Stimulated activated CD8-positive, alpha-beta memory T cell treated with anti-CD3 and anti-CD28 coated beads, Interleukin-4, amount 100 ng/mL, for 1 hour (primary cell): ENCODE measurements at regions not wholly inside any gene's neighbourhood (a gene's known extent, or its start where the extent isn't known, plus 50 kb on each side); places are given as distances from the start of the nearest gene placed in this dataset.

Experiments
- DNase-seq, 2 donors: peaks; one replicate each; pipeline ENCODE4 v3.0.0-alpha.2; 2020; ENCODE audit warnings: low read depth in 2 of 2, low spot score in 1 of 2

DNA sequence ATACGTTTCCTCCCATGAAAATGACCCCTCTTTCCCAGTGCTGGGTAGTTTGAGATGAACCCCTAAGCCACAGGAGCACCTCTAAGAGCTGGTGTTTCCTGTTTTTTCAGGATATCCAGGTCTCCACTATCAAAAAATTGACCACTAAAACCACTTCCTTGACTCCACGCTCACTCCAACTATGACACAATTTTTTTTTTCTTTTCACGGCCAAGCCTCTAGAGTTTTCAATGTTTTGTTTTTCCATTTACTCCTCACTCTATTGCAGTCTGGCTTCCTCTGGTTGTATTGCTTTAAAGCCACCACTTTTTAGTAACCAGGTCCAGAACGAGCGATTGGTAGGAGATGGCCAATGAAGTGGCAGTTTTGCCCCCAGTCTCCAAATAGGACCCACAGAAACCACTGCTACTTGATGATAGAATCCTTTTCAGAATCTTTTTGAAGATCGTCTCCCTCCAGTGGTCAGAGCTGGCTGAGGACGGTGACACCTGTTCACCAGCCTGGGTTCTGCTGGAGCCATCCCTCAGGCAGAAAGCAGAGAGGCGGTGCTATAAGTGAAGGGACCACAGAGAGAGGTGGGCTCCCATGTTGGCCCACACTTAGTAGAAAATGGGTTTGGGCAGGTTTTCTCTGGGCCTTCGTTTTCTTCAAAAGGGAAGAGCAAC lies 454.4 kb downstream of the VRK1 start:
- DNase-seq = no peak

DNA sequence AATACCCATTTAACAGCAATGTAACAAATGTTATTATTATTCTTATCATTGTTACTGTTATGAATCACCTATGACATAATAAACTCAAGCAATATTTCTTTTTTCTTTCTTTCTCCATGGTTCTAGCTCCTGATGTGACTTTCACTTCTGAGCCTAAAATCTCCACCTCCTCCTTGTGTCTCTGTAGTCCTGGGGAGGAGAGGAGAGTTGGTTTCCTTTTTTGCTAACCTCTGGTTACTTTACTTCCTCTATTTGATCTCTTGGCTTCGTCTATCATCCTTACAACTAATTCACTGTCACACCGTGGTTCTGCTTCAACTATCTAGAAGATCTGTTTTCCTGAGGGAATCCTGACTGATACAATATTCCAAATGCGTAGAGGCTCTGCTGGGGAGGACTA lies 456.6 kb downstream of the VRK1 start:
- no peak for DNase-seq

DNA sequence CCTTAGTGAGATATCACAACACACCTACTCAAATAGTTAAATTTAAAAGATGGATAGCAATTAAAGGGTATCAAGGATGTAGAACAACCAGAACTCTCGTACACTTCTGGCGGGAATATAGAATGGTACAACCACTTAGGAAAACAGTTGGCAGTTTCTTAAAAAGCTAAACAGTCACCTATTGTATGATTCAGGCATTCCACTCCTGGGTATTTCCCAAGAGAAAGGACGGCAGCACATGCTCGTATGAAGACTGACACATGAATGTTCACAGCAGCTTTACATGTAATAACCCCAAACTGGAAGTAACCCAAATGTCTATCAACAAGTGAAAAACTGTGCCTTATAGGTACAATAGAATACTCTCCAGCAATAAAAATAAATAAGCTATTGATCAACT lies 465.2 kb downstream of the VRK1 start:
- DNase-seq = no peak

DNA sequence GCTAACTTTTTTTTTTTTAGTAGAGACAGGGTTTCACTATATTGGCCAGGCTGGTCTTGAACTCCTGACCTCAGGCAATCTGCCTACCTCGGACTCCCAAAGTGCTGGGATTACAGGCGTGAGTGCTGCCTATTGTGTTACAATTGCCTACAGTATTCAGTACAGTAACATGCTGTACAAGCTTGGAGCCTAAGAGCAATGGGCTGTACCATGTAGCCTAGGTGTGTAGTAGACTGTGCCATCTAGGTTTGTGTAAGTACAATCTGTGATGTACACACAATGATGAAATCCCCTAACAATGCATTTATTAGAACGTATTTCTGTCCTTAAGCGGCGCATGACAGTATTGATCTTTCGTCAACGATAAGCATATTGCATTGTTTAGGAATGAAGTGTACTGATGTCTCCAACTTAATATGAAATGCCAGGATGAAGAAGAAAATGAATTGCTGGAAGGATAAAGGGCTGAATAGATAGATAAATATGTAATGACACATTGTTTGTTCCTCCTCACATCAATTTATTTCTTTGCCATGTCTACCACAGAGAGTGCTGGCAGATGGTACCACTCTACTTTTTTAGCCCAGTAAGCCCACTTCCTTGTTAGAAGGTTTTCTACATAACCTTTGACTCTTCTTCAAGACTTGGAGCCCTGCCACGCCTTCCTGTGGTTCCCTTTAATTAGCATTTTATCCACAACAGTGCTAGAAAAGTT lies 467.5 kb downstream of the VRK1 start:
- no peak for DNase-seq

DNA sequence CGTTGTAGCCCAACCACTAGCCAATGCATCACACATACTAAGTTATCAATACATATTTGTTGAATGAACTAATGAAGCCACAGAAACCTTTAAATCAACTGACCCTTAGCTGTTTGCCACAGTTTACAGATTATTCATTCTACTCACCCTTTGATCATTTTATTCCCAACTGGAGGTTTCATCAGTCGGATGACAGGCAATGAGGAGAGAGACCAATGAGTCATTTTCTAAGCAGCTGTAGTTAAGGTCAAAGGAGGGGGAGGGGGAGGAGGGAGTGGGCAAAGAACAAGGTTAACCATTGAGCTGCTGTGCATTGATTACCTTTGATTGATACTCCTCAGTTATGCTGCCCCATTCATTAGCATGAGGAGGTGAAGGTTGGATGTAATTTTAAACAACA lies 469.5 kb downstream of the VRK1 start:
- DNase-seq = no peak

DNA sequence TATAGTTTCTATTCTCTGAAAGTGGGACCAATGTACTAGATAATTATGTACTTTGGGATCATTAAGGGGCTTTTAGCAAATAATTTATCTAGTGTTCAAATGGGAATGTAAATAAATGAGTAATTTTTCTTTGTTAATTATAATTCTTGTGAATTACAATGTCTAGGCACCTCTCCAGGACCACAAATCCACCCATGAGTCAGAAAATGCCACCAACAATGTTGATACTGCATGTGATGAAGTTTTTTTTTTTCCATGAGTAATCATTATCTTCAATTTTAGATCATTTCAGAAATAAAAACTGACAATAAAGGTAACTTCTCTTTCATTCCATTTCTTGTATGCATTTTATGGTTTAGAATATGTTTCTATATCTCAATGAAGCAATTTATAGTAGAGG lies 470.3 kb downstream of the VRK1 start:
- DNase-seq = no peak

DNA sequence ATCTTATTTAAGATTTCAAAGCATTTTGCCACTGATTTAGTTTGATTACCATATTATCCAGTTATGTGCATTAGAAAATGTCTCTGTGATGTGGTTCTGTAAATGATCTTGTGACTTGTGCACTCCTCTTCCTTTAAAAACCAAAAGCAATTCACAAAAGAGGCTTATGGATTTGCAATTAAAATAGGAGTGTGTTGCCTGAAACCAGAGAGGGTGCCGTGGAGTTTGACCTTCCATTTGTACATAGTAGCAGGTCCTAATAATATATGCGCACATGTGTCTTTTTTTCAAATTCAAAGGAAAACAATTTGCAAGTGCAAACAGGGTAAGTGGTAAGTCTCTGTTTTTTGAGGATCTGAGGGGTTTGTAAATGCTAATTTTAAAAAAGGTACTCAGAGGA lies 470.9 kb downstream of the VRK1 start:
- no peak for DNase-seq

DNA sequence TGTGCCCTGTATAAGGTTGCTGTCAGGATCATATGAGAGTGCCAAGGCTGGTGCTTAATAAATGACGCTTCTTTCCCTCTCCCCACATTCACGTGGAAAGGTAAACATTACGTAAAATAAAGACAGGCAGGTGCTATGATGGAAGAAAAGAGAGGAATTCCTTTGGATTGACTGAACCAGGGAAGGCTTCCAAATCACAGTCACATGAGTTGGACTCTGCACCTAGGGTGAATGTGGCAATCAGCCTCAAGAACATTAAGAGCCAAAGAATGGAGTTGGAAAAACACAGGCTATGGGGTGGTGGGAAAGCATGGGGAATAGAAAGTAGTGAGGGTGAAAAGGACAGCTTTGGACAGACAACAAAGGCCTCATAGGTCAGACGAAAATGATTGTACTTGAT lies 473.1 kb downstream of the VRK1 start:
- DNase-seq = no peak

DNA sequence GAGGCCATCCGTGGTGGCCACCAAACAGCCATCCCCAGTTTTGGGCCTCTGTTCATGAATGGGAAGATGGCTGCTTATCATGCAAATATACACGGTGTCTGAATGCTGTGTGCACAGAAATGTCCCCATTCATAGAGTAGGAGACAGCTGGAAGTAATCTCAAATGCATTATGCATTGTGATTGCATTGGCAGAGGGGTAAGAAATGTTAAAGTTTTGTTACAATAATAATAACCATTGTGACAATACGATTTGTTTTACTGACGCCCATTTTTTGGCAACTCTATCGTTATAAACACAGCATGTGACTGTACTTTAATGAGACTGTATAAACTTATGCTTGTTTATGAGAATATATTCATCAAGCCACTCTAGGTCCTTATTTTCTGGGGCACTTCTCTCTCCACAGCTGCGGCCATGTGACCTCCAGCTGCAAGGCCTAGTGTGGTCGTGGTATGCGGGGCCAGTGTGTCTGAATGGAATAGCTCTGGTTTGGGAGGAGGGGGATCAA lies 474.3 kb downstream of the VRK1 start:
- DNase-seq = no peak

DNA sequence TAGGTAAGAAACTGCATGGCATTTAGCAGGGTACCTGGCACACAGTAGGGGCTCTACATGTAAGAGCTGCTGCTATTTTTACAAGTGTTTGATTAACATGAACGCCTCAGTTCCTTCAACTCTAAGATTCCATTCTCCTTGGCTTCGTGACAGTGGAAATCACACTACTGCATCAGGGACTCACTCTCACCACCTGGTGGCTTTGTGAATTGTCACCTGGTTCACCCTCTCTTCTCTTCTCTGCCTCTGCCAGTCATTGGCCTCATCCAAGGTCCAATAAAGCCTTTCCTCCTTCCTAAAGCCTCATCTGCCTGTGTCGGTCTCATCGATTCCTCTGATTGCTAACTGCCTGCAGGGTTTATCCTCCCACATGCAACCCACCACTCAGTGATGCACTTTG lies 476.4 kb downstream of the VRK1 start:
- DNase-seq = no peak

DNA sequence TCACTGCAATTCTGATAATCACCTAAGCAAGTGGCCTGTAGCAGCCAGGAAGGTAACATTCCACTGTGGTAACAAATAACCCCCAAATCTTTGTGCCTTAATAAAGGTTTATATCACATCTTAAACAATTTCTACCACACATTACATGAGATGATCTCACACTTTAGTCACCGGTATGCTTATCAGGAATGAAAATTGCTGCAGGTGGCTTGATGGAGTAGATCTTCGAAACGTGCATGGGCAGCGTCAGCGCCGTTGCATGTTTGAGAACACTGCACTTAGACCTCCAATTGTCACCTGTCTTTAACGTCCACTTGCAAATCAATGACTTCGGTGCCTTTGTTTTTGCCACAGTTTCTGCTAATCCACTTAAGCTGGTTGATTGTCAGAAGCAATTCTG lies 477.4 kb downstream of the VRK1 start:
- no peak for DNase-seq

DNA sequence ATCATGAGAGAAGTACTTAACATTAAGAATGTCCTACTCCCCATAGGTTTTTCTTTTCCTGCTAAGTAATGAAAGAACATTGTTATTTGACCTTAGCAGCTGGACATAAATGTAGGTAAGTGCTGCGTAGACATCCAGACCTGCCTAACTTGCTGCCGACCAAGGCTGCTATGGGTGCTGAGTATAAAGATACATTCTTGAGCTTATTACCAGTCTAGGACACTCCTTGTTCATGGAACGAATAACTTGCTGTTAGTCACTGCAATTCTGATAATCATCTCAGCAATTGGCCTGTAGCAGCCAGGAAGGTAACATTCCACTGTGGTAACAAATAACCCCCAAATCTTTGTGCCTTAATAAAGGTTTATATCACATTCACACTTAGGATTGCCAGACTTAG lies 478.1 kb downstream of the VRK1 start:
- DNase-seq = no peak

DNA sequence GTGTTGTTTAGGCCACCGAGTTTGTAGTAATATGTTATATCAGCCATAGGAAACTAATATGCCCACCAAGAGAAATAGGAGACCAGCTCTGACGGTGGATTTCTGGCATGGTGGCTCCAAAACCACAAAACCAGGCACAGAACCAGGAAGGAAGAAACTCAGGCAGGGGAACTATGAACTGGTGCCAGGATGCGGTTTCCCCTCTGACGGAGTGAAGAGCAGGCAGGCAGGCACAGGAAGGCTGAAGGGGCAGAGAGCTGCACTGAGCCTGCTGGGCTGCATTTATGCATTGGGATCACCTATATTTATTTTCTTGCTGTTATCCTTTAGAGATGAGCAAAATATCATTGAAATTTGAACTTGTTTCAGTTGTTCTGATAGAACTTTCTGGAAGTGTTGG lies 479.4 kb downstream of the VRK1 start:
- no peak for DNase-seq

DNA sequence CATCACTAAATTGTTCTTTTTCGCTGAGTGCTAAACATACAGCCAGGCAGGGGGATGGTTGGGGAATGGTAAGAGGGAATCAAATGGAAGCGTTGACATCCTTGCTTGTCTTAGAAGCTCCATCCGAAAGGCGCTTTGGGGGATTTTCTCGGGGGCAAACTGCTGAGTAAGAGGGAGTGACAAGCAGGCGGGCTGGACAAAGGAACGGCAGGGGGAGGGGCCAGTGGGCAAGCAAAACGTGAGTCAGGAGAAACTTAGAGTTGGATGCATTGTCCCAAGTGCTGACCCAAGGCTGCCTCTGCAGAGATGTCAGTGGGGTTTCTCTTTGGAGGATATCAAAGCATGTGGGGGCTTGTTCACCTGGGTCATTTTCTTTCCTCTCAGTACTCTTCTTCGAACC lies 480.5 kb downstream of the VRK1 start:
- DNase-seq = no peak

DNA sequence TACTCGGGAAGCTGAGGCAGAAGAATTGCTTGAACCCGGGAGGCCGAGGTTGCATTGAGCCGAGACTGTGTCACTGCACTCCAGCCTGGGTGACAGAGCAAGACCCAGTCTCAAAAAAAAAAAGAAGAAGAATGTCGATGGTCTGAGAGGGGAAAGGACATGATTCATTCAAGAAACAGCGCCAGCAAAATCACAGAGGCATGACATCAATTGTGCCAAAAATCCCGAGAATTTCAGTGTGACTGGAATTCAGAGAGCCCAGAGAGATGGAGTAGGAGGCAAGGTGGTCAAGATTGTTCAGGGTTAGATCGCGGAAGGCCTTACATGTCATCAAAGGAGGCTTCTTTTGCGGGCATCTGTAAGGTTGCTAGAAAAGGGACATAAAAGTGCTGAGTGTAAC lies 483.3 kb downstream of the VRK1 start:
- no peak for DNase-seq

DNA sequence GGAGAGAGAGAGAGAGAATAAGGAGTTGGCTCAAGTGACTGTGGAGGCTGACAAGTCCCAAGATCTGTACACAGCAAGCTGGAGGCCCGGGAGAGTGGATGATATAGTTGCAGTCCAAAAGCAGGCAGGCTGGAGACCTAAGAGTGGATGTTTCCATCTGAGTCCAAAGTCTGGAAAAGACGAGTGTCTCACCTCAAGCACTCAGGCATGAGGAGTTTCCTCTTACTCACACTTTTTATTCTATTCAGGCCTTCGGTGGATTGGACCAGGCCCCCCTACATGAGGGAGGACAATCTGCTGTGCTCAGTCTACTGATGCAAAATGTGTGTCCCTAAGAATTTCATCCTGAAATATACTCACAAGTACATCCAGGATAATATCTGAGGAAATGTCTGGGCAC lies 484.6 kb downstream of the VRK1 start:
- no peak for DNase-seq

DNA sequence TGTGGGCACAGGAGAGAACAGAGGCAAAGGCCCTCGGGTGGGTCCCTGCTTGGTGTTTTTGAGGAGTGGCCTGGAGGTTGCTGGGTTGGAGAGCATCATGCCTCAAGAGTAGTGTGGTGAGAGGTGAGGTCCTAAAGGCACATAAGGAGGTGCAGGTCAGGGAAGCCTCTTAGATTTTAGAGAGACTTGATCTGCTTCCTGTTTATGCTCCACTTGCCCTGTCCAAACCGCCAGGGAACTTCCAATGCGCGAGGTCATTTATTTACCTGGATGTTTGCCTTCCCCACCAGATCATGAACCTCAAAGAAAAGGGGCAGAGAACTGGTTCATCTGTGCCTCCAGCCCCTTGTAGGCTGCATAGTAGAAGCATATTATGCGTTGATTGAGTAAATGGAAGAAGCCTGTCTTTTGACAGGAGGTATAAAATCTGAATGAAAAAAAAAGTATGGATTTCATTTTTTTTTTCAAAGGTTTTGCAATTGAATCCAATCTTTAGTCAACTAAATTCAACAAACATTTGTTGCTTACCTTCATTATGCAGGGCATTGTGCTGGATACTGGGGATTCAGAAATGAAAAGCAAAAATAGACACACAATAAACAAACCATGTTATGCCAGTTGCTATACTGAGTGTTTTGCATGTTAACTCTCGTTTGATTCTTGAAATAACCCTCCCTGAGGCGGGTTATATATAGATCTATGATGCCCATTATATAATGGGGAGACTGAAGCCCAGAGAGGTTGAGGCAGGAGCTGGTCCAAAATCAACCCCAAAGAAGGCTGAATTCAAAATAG lies 485.2 kb downstream of the VRK1 start:
- DNase-seq = no peak

DNA sequence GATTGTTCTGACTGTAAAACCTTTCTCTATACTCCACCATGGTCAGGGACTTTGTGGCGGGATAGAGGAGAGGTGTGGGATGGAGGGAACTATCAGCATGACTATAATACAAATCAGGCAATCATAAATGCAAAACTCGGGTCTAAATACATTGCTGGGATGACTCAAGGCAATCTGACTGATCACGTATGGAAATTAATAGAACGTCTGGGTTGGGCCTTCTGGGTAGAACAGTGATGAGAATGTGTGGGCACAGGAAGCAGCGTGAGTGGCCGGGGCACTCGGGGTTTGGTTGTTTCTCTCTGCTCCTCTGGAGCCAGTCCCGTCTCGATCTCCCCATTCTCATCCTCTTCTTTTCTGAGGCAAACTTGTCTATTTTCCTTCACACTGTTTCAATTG lies 485.8 kb downstream of the VRK1 start:
- DNase-seq = no peak

DNA sequence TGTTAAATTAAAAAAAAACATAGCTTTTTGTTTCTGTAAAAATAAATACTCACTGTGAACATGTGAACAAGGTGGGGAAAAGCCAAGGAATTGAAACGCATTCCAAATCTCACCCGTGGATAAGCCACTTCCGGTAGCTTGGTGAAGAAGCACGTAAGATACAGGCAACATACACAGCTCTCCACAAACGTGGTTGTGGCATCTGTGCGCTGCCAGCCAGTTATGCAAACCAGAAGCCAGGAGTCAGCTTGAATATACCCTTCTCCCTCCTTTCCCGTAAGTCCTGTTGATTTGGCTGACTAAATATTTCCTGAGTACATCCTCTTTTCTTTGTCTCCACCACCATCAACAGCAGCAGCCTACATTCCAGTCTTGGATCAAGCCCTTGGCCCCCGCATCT lies 486.2 kb downstream of the VRK1 start:
- no peak for DNase-seq

DNA sequence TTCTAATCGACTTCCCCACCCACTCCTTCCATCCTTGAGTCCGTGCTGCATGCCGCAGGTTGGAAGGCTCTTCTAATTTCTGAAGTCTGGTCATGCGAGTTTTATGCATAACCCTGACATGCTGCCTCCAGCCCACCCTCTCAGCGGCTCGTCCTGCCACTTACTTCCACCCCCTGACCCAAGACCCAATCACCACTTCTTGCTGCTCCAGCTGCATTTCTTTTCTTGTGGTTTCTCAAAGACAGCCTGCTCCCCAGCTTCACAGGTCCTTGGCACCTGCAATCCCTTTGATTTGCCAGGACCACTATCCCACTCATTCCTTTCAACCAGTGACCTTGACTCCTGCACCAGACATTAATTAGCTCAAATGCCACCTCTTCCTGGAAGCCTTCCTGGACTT lies 486.7 kb downstream of the VRK1 start:
- no peak for DNase-seq

DNA sequence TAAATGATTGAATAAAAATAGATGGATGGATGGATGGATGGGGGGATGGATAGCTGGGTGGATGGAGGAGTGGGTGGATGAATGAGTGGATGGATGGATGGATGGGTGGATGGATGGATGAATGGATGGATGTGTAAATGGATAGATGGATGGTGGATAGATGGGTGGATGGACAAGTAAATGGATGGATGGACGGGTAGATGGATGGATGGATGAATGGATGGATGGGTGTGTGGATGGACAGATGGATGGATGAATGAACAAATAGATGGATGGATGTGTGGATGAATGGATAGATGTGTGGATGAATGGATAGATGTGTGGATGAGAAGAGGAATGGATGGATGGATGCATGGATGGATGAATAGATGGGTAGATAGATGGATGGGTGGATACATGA lies 490.8 kb downstream of the VRK1 start:
- DNase-seq = no peak

DNA sequence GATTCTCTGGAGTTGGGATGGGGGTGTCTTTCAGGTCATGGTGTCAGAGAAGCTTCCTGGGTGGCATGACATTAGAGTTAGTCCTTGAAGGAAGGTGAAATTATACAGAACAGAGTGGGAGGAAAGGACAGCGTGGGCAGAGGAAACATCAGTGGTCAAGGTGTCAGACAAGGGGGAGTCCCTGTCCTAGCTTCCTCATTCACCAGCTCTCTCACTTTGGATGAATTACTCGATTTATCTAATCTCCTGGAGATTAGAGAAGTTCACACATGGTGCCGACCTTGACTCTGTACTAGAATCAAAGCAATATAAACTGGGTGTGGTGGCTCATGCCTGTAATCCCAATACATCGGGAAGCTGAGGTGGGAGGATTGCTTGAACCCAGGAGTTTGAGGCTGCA lies 492.9 kb downstream of the VRK1 start:
- no peak for DNase-seq
